Prostate gland (tissue), 2 donors: ENCODE measurements at regions not wholly inside any gene's neighbourhood (a gene's known extent, or its start where the extent isn't known, plus 50 kb on each side); places are given as distances from the start of the nearest gene placed in this dataset.

Source experiments
- POLR2A ChIP-seq: fragments of 450-650 bp; IDR thresholded peaks from one replicate; pipeline ENCODE4 v1.6.1; 2016; ENCODE audit warnings: antibody characterized with exemption, mild to moderate bottlenecking
- POLR2AphosphoS5 ChIP-seq: sonication (generic); formaldehyde crosslinking; IDR thresholded peaks from one replicate; pipeline ENCODE4 v1.6.1; 2017; ENCODE audit warnings: antibody characterized with exemption
- TF ChIP-seq, protein P1 (sequence below), 4 experiments: fragments of 200-600 bp in 2 of 4; fragments of 450-650 bp in 2 of 4; sonication (generic) in 2 of 4; IDR thresholded peaks; 1 replicate in 3 of 4; 2 replicates in 1 of 4; pipeline ENCODE4 v1.5.1; 2016 to 2019; ENCODE audit warnings: antibody characterized with exemption in 4 of 4, mild to moderate bottlenecking in 2 of 4, moderate library complexity in 2 of 4

GRCh38 chr2:121872651-121873050 is 117.2 kb downstream of the TSN start:
- TF ChIP-seq, protein P1, sequence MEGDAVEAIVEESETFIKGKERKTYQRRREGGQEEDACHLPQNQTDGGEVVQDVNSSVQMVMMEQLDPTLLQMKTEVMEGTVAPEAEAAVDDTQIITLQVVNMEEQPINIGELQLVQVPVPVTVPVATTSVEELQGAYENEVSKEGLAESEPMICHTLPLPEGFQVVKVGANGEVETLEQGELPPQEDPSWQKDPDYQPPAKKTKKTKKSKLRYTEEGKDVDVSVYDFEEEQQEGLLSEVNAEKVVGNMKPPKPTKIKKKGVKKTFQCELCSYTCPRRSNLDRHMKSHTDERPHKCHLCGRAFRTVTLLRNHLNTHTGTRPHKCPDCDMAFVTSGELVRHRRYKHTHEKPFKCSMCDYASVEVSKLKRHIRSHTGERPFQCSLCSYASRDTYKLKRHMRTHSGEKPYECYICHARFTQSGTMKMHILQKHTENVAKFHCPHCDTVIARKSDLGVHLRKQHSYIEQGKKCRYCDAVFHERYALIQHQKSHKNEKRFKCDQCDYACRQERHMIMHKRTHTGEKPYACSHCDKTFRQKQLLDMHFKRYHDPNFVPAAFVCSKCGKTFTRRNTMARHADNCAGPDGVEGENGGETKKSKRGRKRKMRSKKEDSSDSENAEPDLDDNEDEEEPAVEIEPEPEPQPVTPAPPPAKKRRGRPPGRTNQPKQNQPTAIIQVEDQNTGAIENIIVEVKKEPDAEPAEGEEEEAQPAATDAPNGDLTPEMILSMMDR (IDR thresholded peaks at IDR 0.05), result no peak
- no peak for TF ChIP-seq POLR2AphosphoS5
- TF ChIP-seq POLR2A, result no peak
